Heart right ventricle (tissue), 16 donors: ENCODE measurements at regions not wholly inside any gene's neighbourhood (a gene's known extent, or its start where the extent isn't known, plus 50 kb on each side); places are given as distances from the start of the nearest gene placed in this dataset.
A peak's percentile ranks its signal among the peaks of the same experiment; 100 is the strongest.

Source experiments
- ATAC-seq, 8 donors: fragments of 200-7000 bp; cut with Tn5 transposase; one replicate each; pipeline ENCODE4 v1.9.1; 2020; ENCODE audit warnings: mild to moderate bottlenecking in 8 of 8, moderate library complexity in 8 of 8, moderate number of reproducible peaks in 1 of 8
- DNase-seq, 2 donors: peaks; one replicate each; pipeline ENCODE4 v3.0.0-alpha.2; 2020
- H3K27ac ChIP-seq, 10 donors: fragments of 200-600 bp; sonication (generic) in 2 of 10; one replicate each; pipeline versions ENCODE4 v1.5.0 to v1.8.0; 2020 to 2022; ENCODE audit warnings: mild to moderate bottlenecking in 3 of 10
- H3K27me3 ChIP-seq, 7 donors: fragments of 200-600 bp; one replicate each; pipeline ENCODE4 v1.8.0; 2021 to 2022; ENCODE audit warnings: mild to moderate bottlenecking in 2 of 7
- H3K36me3 ChIP-seq, 9 donors: fragments of 200-600 bp; sonication (generic) in 1 of 9; one replicate each; pipeline versions ENCODE4 v1.5.0 to v1.8.0; 2020 to 2022; ENCODE audit warnings: mild to moderate bottlenecking in 2 of 9
- H3K4me1 ChIP-seq, 9 donors: fragments of 200-600 bp; sonication (generic) in 1 of 9; one replicate each; pipeline versions ENCODE4 v1.5.0 to v1.8.0; 2020 to 2022; ENCODE audit warnings: mild to moderate bottlenecking in 4 of 9
- H3K4me3 ChIP-seq, 10 donors: fragments of 200-600 bp; sonication (generic) in 2 of 10; one replicate each; pipeline versions ENCODE4 v1.5.0 to v1.8.0; 2020 to 2022; ENCODE audit warnings: mild to moderate bottlenecking in 7 of 10, moderate library complexity in 2 of 10
- H3K9me3 ChIP-seq, 11 donors: fragments of 200-600 bp in 10 of 11; sonication (generic) in 2 of 11; one replicate each; pipeline versions ENCODE4 v1.5.0 to v1.8.0; 2013 to 2022; ENCODE audit warnings: mild to moderate bottlenecking in 2 of 11, control low read depth in 1 of 11, moderate library complexity in 1 of 11
- WGBS, 2 donors: extraction: QIAGEN DNeasy Blood & Tissue Kit; methylation state at CpG; one replicate each; pipeline ENCODE4 v1.1.7; 2013; ENCODE audit warnings: inconsistent platforms in 1 of 2; 5-methylcytosine and 5-hydroxymethylcytosine counted together
- intact Hi-C, 10 donors: fragments of 100-400 bp; cut with DNase I; formaldehyde crosslinking; loops; one replicate each; pipeline versions ENCODE4 v1.11.1 to v1.14.2; 2022
- TF ChIP-seq, protein P1 (sequence below), 9 donors: fragments of 200-600 bp; sonication (generic) in 2 of 9; IDR thresholded peaks; one replicate each; pipeline versions ENCODE4 v1.5.0 to v1.8.0; 2021 to 2022; ENCODE audit warnings: antibody characterized with exemption in 9 of 9, mild to moderate bottlenecking in 5 of 9, moderate library complexity in 1 of 9
- donor health status: Arrhythmogenic right ventricular cardiomyopathy.
- donor health status: ischemic (EF 13 %, LVEDD 7.1; RV severe dilation, severe dysfunction).
- donor health status: healthy with polysubstance abuse.
- donor health status: DM: no; HTN: yes; CAD: no.
- donor health status: DM: no; HTN: no; CAD: no.
- donor health status: ischemic (EF 25% LVEDD 6.9; RV normal size, moderate dysfunction).
- donor health status: ischemic (EF 25% LVEDD 5.7; RV mildly dilated, moderate dysfunction).
- donor health status: healthy.
- donor health status: DM: yes; HTN: yes; CAD: no.
- donor health status: Ischemic cardiomyopathy.
- donor health status: ischemic (EF 35%, LVEDD 5.7; RV mildly dilated, moderate dysfunction).
- donor health status: nonischemic (EF 11% LVEDD 7.7; RV severe dilation, severe dysfunction).
- donor health status: DM: yes; HTN: yes; CAD: no.
- donor health status: PGD.
- donor health status: ischemic (EF 29% LVEDD 5.4; RV normal size, mild dysfunction).
- donor health status: nonischemic (EF 23%, LVEDD 6.1; RV moderate dilation, normal function).

GRCh38 chr16:86679490-86679889 lies 101.1 kb downstream of the FOXL1 start:
- H3K27me3 ChIP-seq, result peaks cover 0 to 43% (median 11%) of the 10 kb centered on the region in 7 donors
- intact Hi-C loops, result no loop called here
- no peaks in the 10 kb centered on the region for H3K36me3 ChIP-seq
- ATAC-seq (no peak), DNase-seq (no peak)
- TF ChIP-seq, protein P1, sequence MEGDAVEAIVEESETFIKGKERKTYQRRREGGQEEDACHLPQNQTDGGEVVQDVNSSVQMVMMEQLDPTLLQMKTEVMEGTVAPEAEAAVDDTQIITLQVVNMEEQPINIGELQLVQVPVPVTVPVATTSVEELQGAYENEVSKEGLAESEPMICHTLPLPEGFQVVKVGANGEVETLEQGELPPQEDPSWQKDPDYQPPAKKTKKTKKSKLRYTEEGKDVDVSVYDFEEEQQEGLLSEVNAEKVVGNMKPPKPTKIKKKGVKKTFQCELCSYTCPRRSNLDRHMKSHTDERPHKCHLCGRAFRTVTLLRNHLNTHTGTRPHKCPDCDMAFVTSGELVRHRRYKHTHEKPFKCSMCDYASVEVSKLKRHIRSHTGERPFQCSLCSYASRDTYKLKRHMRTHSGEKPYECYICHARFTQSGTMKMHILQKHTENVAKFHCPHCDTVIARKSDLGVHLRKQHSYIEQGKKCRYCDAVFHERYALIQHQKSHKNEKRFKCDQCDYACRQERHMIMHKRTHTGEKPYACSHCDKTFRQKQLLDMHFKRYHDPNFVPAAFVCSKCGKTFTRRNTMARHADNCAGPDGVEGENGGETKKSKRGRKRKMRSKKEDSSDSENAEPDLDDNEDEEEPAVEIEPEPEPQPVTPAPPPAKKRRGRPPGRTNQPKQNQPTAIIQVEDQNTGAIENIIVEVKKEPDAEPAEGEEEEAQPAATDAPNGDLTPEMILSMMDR (IDR thresholded peaks at IDR 0.05), result no peak
- peaks cover 0 to 5% (median 0%) of the 10 kb centered on the region in 11 donors for H3K9me3 ChIP-seq
- peaks cover 0 to 35% (median 9%) of the 10 kb centered on the region in 9 donors for H3K4me1 ChIP-seq
- no peak overlapping the region for H3K4me3 ChIP-seq
- 78 to 87% methylated on average over 2 of the region's 2 CpGs for WGBS, 2 donors
- H3K27ac ChIP-seq, result peak overlapping the region in 8 of 10 donors; percentile 18 to 80 (median 66)

DNA sequence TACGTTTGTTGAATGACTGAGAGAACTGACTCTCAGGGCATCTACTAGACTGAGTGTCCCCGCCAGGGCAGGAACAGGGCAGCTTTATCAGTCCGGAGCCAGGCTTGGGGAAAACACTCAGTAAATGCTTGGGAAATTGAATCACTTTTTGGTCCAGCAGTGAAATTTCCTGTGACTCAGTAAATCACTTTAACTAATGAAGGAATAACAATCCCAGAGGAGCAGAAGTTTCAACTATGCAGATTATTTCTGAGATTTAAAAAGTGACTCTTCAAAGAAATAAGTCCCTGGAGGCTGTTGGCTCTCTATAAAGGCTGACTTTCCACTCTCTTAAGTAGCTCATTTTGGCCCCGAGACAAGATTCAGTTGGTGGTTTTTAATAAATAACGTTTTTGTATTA lies 101.8 kb downstream of the FOXL1 start:
- H3K4me1 ChIP-seq, result peaks cover 0 to 35% (median 9%) of the 10 kb centered on the region in 9 donors
- WGBS, 2 donors, result 32 to 35% methylated on average over 5 of the region's 5 CpGs

DNA sequence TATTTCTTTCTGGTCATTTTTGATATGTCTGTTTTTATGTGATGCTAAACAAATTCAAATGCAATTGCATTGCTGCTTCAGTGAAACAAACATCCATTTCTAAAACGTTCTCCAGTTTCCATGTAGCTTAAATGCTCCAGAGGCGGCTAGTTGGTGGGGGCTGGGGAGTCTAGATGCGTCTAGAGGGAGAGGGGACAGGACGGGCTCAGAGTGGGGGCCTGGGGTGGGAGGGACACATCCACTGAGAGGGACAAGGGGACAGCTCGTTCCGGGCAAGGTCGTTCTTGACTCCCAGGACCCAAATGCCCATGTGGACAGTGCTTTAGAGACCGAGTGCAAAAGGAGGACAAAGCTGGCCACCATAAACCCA lies 102.3 kb downstream of the FOXL1 start:
- peak overlapping the region; percentile 18 to 83 (median 72) for H3K27ac ChIP-seq
- intact Hi-C loops, result loop anchor here in 4 of 10 donors (5.0 to 10.0 kb wide), 3 partner anchors 56 to 103 kb away; partner anchors contain the start of gene FOXL1 (in 2 of the 4)
- DNase-seq (no peak), ATAC-seq (peak in 5 of 8 donors; percentile 5 to 43 (median 35))
- peaks cover 0 to 47% (median 11%) of the 10 kb centered on the region in 7 donors for H3K27me3 ChIP-seq
- WGBS, 2 donors, result 36 to 47% methylated on average over 8 of the region's 8 CpGs
- H3K4me1 ChIP-seq, result peaks cover 0 to 35% (median 9%) of the 10 kb centered on the region in 9 donors
- H3K36me3 ChIP-seq, result no peaks in the 10 kb centered on the region
- peak overlapping the region in 2 of 10 donors; percentile 9 to 15 for H3K4me3 ChIP-seq
- TF ChIP-seq, protein P1 (IDR thresholded peaks at IDR 0.05), result no peak
- H3K9me3 ChIP-seq, result peaks cover 0 to 5% (median 0%) of the 10 kb centered on the region in 11 donors

More for the DNA sequence above, 101.8 kb downstream of the FOXL1 start:
- H3K36me3 ChIP-seq, result no peaks in the 10 kb centered on the region
- H3K27me3 ChIP-seq, result peaks cover 0 to 42% (median 11%) of the 10 kb centered on the region in 7 donors
- DNase-seq, result no peak
- TF ChIP-seq, protein P1 (IDR thresholded peaks at IDR 0.05), result no peak
- intact Hi-C loops, result loop anchor here in 4 of 10 donors (5.0 to 10.0 kb wide), 3 partner anchors 55 to 103 kb away; partner anchors contain the start of gene FOXL1 (in 2 of the 4)
- peak; percentile 35 to 75 (median 63) for ATAC-seq
- H3K4me3 ChIP-seq, result peak overlapping the region in 1 of 10 donors; percentile 9
- peaks cover 0 to 5% (median 0%) of the 10 kb centered on the region in 11 donors for H3K9me3 ChIP-seq
- H3K27ac ChIP-seq, result peak overlapping the region in 9 of 10 donors; percentile 18 to 83 (median 75)

DNA sequence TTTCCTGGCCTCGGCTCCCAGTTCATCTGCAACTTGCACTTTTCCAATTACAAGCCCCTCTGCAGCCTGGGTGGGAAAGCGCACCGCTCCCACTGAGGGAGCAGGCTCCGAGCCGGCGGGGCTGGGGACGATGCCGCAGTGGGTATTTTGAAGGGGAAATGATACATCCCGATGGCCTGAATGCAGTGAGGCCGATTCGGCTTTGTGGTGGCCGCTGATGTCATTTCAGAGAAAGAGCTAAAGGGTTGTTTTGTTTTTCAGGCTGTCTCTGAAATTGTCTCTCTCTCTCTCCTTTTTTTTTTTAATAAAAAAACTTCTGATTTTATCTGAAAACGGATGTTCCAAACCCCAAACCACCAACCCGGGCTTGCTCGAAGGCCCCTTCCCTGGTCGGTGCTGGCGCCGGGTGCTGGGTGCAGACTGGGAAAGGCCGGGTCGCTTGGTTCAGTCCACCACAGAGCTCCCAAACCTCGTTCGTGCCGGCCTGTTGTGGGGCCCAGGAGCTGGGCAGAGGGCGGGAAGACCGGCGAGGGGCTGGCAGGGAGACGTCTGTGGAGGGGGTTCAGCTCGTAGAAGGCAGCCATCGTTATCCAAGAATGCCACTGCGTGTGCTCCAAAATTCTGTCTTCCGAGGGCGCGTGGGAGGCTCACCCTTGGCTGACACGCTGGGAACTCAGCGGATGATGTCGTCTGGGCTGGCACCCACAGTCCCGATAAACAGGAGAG lies 102.8 kb downstream of the FOXL1 start:
- intact Hi-C loops, result loop anchor here in 4 of 10 donors (5.0 to 10.0 kb wide), 3 partner anchors 56 to 104 kb away; partner anchors contain the start of gene FOXL1 (in 2 of the 4)
- Histone ChIP-seq H3K36me3 (no peaks in the 10 kb centered on the region), H3K27ac (peak overlapping the region; percentile 18 to 83 (median 72)), H3K27me3 (peaks cover 0 to 47% (median 11%) of the 10 kb centered on the region in 7 donors), H3K4me1 (peaks cover 0 to 35% (median 9%) of the 10 kb centered on the region in 9 donors), H3K9me3 (peaks cover 0 to 5% (median 0%) of the 10 kb centered on the region in 11 donors), H3K4me3 (peak overlapping the region in 2 of 10 donors; percentile 9 to 15)
- DNase-seq (peak; percentile 39 to 50), ATAC-seq (peak; percentile 34 to 62 (median 54))
- 63 to 70% methylated on average over 37 of the region's 37 CpGs for WGBS, 2 donors
- TF ChIP-seq, protein P1 (IDR thresholded peaks at IDR 0.05), result no peak
